ENCODE measurements at regions not wholly inside any gene's neighbourhood (a gene's known extent, or its start where the extent isn't known, plus 50 kb on each side); places are given as distances from the start of the nearest gene placed in this dataset.

GRCh38 chr1:73500154-73500553 is 697.8 kb downstream of the LRRIQ3 start:
- no peaks in the 10 kb centered on the region for H3F3A ChIP-seq (ENCODE audit: insufficient read depth, low read length, poor library complexity, severe bottlenecking)
- H3K9me2 ChIP-seq (ENCODE audit: insufficient read depth, low read length) = no peaks in the 10 kb centered on the region
- no peaks in the 10 kb centered on the region for H3K27me3 ChIP-seq (ENCODE audit: insufficient read depth, low read depth, low read length)
- no peaks in the 10 kb centered on the region for H3K79me2 ChIP-seq (replicated peaks; ENCODE audit: insufficient read depth, low read length)
- H4K20me1 ChIP-seq (ENCODE audit: insufficient read depth) = no peaks in the 10 kb centered on the region
- H3K27ac ChIP-seq (ENCODE audit: low read length) = no peak overlapping the region
- no peak overlapping the region for H3K4me2 ChIP-seq (ENCODE audit: low read length)
- no peak overlapping the region for H2AFZ ChIP-seq (ENCODE audit: low read depth, low read length)
- no peak overlapping the region for H3K9ac ChIP-seq (ENCODE audit: low read length)
- no peak for TF ChIP-seq MXI1 (conservative IDR thresholded peaks at IDR 0.05; ENCODE audit: poor library complexity, severe bottlenecking)
- no peak for TF ChIP-seq TAF1 (IDR thresholded peaks at IDR 0.05; ENCODE audit: low read depth)
- no peak for TF ChIP-seq EZH2 (IDR thresholded peaks at IDR 0.05; ENCODE audit: borderline replicate concordance, insufficient read depth, low read length, poor library complexity, severe bottlenecking)
- TF ChIP-seq POLR2AphosphoS5 (IDR thresholded peaks at IDR 0.05) = no peak
- TF ChIP-seq SMC3 (conservative IDR thresholded peaks at IDR 0.05; ENCODE audit: poor library complexity) = no peak
- no peak for TF ChIP-seq CTCF (IDR thresholded peaks at IDR 0.05; ENCODE audit: poor library complexity, severe bottlenecking)
- no peak for TF ChIP-seq RAD21 (conservative IDR thresholded peaks at IDR 0.05)
- TF ChIP-seq REST (IDR thresholded peaks at IDR 0.05; ENCODE audit: borderline replicate concordance) = no peak
- no peak for TF ChIP-seq EP300 (conservative IDR thresholded peaks at IDR 0.05; ENCODE audit: poor library complexity, severe bottlenecking)
- no peak overlapping the region for H3K4me3 ChIP-seq (ENCODE audit: low read length)
- no peaks in the 10 kb centered on the region for H3K9me3 ChIP-seq (ENCODE audit: low read length)
- no peaks in the 10 kb centered on the region for H3K36me3 ChIP-seq (ENCODE audit: insufficient read depth, low read length)

GRCh38 chr1:73499671-73500070 is 698.3 kb downstream of the LRRIQ3 start:
- Histone ChIP-seq H3K4me2 (ENCODE audit: low read length) (no peak overlapping the region), H3K36me3 (ENCODE audit: insufficient read depth, low read length) (no peaks in the 10 kb centered on the region), H3K9me3 (ENCODE audit: low read length) (no peaks in the 10 kb centered on the region), H3K4me3 (ENCODE audit: low read length) (no peak overlapping the region), H4K20me1 (ENCODE audit: insufficient read depth) (no peaks in the 10 kb centered on the region), H3F3A (ENCODE audit: insufficient read depth, low read length, poor library complexity, severe bottlenecking) (no peaks in the 10 kb centered on the region), H3K27me3 (ENCODE audit: insufficient read depth, low read depth, low read length) (no peaks in the 10 kb centered on the region), H3K9me2 (ENCODE audit: insufficient read depth, low read length) (no peaks in the 10 kb centered on the region), H3K9ac (ENCODE audit: low read length) (no peak overlapping the region), H2AFZ (ENCODE audit: low read depth, low read length) (no peak overlapping the region), H3K79me2 (replicated peaks; ENCODE audit: insufficient read depth, low read length) (no peaks in the 10 kb centered on the region), H3K27ac (ENCODE audit: low read length) (no peak overlapping the region)
- TF ChIP-seq SMC3 (conservative IDR thresholded peaks at IDR 0.05; ENCODE audit: poor library complexity) (no peak), EZH2 (IDR thresholded peaks at IDR 0.05; ENCODE audit: borderline replicate concordance, insufficient read depth, low read length, poor library complexity, severe bottlenecking) (no peak), POLR2AphosphoS5 (IDR thresholded peaks at IDR 0.05) (no peak), RAD21 (conservative IDR thresholded peaks at IDR 0.05) (no peak), REST (IDR thresholded peaks at IDR 0.05; ENCODE audit: borderline replicate concordance) (no peak), CTCF (IDR thresholded peaks at IDR 0.05; ENCODE audit: poor library complexity, severe bottlenecking) (no peak), EP300 (conservative IDR thresholded peaks at IDR 0.05; ENCODE audit: poor library complexity, severe bottlenecking) (no peak), MXI1 (conservative IDR thresholded peaks at IDR 0.05; ENCODE audit: poor library complexity, severe bottlenecking) (no peak), TAF1 (IDR thresholded peaks at IDR 0.05; ENCODE audit: low read depth) (no peak)
